Erythroblast (primary cell): ENCODE measurements at regions not wholly inside any gene's neighbourhood (a gene's known extent, or its start where the extent isn't known, plus 50 kb on each side); places are given as distances from the start of the nearest gene placed in this dataset.

Experiments
- GATA1 ChIP-seq: IDR thresholded peaks from 2 replicates; pipeline ENCODE4 v1.6.1; 2011; ENCODE audit warnings: low read depth, mild to moderate bottlenecking, control low read depth, low read length, moderate library complexity
- POLR2A ChIP-seq: IDR thresholded peaks from 2 replicates; pipeline ENCODE4 v1.6.1; 2011; ENCODE audit warnings: mild to moderate bottlenecking, low read length

DNA sequence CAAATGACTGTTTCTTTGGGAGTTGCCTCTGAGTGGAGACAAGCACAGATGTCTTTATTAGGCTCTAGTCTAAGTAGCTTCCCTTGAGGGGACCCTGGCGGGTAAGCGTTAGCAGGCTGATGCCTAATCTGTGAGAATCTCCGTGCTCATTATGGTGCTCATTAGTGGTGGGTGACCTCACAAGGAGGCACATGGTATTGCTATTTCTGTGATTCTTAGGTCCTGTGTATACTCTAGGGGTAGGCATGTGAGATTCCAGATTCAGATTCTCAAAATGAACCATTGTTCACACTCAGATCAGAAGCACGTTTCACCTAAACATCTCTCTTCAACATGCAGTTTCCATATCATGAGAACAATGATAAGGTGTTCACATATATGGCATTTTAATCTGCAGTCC lies 809.7 kb downstream of the NR2F2 start:
- TF ChIP-seq POLR2A: no peak
- TF ChIP-seq GATA1: no peak
